ENCODE measurements at regions not wholly inside any gene's neighbourhood (a gene's known extent, or its start where the extent isn't known, plus 50 kb on each side); places are given as distances from the start of the nearest gene placed in this dataset.

DNA sequence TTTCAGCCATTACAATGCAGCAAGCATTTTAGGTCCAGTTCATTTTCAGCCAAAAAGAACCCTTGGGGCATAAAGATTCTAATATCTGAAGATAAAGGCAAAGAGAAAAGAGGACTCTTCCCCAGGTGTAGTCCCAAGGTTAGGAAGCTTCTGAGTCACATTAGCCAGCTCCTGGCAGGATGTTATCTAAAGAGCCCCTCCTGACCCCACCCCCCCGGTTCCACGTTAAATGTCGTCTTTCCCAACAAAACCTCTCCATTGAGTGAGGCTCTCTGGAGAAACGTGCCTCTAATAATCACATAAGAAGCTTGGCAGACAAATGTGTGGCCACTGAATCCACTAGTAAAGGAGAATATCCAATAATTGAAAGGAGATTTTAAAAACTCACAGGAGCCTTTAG lies 267.7 kb downstream of the GALC start:
- Mint-ChIP-seq H3K4me1 (ENCODE audit: low read depth) (no peaks in the 10 kb centered on the region), H3K36me3 (ENCODE audit: low read depth) (no peaks in the 10 kb centered on the region), H3K27ac (no peak overlapping the region), H3K4me3 (no peak overlapping the region), H3K9me3 (no peaks in the 10 kb centered on the region), H3K27me3 (no peaks in the 10 kb centered on the region)

DNA sequence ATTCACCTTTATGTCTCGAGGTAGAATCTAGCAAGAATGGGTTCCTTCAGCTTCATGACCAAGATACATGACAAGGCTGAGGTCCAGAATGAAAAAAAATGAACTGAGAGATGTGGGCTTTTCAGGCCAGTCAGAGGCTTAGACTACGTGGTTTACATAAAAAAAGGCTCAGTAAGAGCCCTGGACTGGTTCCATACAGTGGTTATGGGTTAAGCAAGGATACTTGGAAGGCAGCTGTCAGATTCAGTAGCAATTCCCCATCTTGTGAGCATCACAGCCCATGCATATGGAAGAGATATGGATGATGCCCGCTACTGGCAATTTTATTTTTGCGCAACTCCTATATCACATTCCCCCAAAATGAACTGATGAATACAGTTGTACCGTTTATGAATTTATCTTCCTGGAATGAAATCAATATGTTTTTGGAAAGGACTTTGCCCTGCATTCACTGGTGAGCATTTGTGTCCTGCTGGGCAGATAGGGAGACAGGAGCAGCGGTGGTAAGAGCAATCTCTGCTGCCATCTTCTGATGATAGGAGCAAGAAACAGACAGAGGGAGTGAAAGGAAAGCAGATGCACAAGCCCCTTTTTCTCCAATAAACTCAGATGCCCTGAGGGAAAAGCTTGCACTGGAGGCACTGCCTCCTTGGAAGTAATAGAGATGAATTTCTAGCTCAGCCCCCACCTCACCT lies 280.4 kb downstream of the GALC start:
- no peak overlapping the region for H3K4me3 Mint-ChIP-seq
- no peaks in the 10 kb centered on the region for H3K9me3 Mint-ChIP-seq
- no peaks in the 10 kb centered on the region for H3K36me3 Mint-ChIP-seq (ENCODE audit: low read depth)
- no peaks in the 10 kb centered on the region for H3K4me1 Mint-ChIP-seq (ENCODE audit: low read depth)
- peaks cover 3% of the 10 kb centered on the region for H3K27me3 Mint-ChIP-seq
- no peak overlapping the region for H3K27ac Mint-ChIP-seq

- H3K27me3 Mint-ChIP-seq: no peaks in the 10 kb centered on the region
- H3K36me3 Mint-ChIP-seq (ENCODE audit: low read depth): no peaks in the 10 kb centered on the region
- no peaks in the 10 kb centered on the region for H3K4me1 Mint-ChIP-seq (ENCODE audit: low read depth)
- H3K27ac Mint-ChIP-seq: no peak overlapping the region
- H3K4me3 Mint-ChIP-seq: no peak overlapping the region
- H3K9me3 Mint-ChIP-seq: no peaks in the 10 kb centered on the region
Observed at GRCh38 chr14:87705439-87705896, 287.5 kb downstream of the GALC start.

DNA sequence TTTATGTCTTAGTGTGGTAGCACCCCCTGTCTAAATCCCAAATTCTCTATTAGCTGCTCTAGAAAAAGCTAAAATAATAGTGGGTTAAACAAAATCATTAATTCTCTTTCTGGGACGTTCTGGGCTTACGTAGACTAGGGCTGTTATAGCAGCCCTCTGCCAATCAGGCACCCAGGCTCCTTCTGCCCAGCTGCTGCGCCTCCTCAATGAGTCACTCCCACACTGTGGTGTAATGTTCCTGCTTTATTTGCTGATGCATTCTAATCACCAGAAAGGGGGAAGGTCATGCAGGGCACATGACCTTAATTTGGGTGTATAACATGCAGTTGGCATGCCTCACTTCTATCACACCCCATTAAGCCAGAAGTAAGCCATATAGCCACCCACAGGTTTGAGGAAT lies 294.5 kb downstream of the GALC start:
- H3K4me1 Mint-ChIP-seq (ENCODE audit: low read depth): no peaks in the 10 kb centered on the region
- no peak overlapping the region for H3K27ac Mint-ChIP-seq
- no peak overlapping the region for H3K4me3 Mint-ChIP-seq
- H3K27me3 Mint-ChIP-seq: no peaks in the 10 kb centered on the region
- H3K9me3 Mint-ChIP-seq: no peaks in the 10 kb centered on the region
- no peaks in the 10 kb centered on the region for H3K36me3 Mint-ChIP-seq (ENCODE audit: low read depth)

GRCh38 chr14:87696485-87696884 lies 296.5 kb downstream of the GALC start:
- H3K36me3 Mint-ChIP-seq (ENCODE audit: low read depth): no peaks in the 10 kb centered on the region
- H3K9me3 Mint-ChIP-seq: no peaks in the 10 kb centered on the region
- no peak overlapping the region for H3K4me3 Mint-ChIP-seq
- no peak overlapping the region for H3K27ac Mint-ChIP-seq
- H3K27me3 Mint-ChIP-seq: no peaks in the 10 kb centered on the region
- no peaks in the 10 kb centered on the region for H3K4me1 Mint-ChIP-seq (ENCODE audit: low read depth)

- H3K27ac Mint-ChIP-seq: no peak overlapping the region
- H3K27me3 Mint-ChIP-seq: peaks cover 4% of the 10 kb centered on the region
- no peaks in the 10 kb centered on the region for H3K36me3 Mint-ChIP-seq (ENCODE audit: low read depth)
Observed at GRCh38 chr14:87691042-87691881, 301.7 kb downstream of the GALC start.

DNA sequence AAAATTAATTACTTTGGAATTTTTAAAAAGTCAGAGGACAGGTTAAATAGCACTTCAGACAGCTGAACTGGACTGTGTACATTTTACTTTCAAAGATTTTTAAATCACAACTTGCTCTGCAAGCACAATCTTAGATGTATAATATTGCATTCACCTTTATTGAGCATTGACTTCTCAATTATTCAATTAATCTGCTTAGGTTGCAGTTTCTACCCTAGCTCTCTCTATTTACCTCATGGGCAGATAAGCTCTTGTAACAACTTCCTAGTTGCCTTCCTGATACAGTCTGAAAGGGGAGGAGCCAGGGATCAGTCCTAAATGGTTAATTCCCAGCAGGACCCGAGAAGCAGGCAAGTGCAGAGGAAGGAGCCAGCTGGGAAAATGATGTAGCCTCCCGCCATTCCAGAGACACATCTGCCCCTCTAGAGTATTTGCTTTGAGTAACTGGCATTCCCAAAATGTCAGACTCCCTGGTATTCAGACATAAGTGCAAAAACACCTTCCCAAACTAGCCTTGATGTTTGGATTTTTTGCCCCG lies 302.8 kb downstream of the GALC start:
- H3K4me1 Mint-ChIP-seq (ENCODE audit: low read depth): no peaks in the 10 kb centered on the region
- no peak overlapping the region for H3K27ac Mint-ChIP-seq
- no peaks in the 10 kb centered on the region for H3K9me3 Mint-ChIP-seq
- peaks cover 4% of the 10 kb centered on the region for H3K27me3 Mint-ChIP-seq
- H3K36me3 Mint-ChIP-seq (ENCODE audit: low read depth): no peaks in the 10 kb centered on the region
- H3K4me3 Mint-ChIP-seq: no peak overlapping the region

More at GRCh38 chr14:87691042-87691881, 301.7 kb downstream of the GALC start:
- no peaks in the 10 kb centered on the region for H3K4me1 Mint-ChIP-seq (ENCODE audit: low read depth)
- H3K4me3 Mint-ChIP-seq: no peak overlapping the region
- H3K9me3 Mint-ChIP-seq: no peaks in the 10 kb centered on the region

DNA sequence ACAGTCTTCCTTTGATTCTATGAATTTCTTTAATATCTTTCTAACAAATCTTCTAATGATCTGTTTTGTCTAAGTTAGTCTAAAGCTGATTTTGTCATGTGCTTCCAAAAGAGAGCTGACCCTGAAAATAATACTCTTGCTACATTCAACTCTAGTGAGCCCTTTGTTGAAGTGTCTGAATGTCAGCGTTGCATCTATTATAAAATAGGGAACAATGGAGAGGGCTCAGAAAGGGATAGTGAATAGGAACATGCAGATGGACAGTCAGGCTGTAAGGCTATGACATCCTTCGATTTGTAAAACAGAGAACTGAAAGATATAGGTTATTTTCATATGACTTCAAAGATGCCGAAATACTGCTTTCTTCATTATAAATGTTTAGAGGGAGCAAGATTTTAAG lies 304.5 kb downstream of the GALC start:
- H3K27me3 Mint-ChIP-seq: peaks cover 4% of the 10 kb centered on the region
- no peaks in the 10 kb centered on the region for H3K4me1 Mint-ChIP-seq (ENCODE audit: low read depth)
- no peak overlapping the region for H3K27ac Mint-ChIP-seq
- no peaks in the 10 kb centered on the region for H3K9me3 Mint-ChIP-seq
- H3K4me3 Mint-ChIP-seq: no peak overlapping the region
- H3K36me3 Mint-ChIP-seq (ENCODE audit: low read depth): no peaks in the 10 kb centered on the region

DNA sequence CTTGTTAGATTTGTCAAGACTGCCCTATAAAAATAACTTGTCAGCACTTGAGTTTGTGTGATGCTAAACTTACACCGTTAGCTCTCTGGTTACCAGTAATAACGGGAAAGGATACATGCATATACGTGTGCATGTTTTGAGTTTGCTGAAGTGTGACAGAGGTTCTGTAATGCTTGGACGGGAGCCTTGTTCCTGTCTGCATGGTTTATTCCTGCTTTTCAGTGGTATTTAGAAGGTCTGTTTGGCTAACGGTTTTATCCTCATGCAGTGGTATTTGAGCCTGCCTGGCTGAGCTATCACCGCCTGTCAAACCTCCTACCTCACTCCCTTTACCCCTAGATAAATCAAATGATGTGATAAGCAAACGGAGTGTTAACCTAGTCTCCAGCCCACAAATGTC lies 305.6 kb downstream of the GALC start:
- Mint-ChIP-seq H3K4me3 (no peak overlapping the region), H3K9me3 (no peaks in the 10 kb centered on the region), H3K36me3 (ENCODE audit: low read depth) (no peaks in the 10 kb centered on the region), H3K4me1 (ENCODE audit: low read depth) (no peaks in the 10 kb centered on the region), H3K27ac (no peak overlapping the region), H3K27me3 (peaks cover 4% of the 10 kb centered on the region)

DNA sequence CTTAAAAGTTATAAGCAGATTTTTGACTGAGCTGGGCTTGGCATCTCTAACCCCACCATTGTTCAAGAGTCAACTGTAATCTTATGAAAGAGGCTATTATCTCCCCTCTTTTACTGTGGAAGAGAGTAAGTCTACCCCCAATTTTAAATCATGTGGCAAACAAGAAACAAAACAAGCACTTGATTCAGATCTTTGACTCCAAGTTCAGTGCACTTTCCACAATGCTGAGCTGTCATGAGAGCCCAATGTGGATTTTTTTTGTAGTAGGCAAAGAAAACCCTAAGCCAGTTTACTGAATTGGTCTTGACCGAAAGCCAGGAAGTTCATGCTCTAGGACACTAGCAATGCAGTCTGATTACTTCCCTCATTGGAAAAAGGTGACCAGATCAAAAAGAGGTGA lies 306.2 kb downstream of the GALC start:
- Mint-ChIP-seq H3K27me3 (peaks cover 4% of the 10 kb centered on the region), H3K9me3 (no peaks in the 10 kb centered on the region), H3K36me3 (ENCODE audit: low read depth) (no peaks in the 10 kb centered on the region), H3K4me1 (ENCODE audit: low read depth) (no peaks in the 10 kb centered on the region), H3K27ac (no peak overlapping the region), H3K4me3 (no peak overlapping the region)

DNA sequence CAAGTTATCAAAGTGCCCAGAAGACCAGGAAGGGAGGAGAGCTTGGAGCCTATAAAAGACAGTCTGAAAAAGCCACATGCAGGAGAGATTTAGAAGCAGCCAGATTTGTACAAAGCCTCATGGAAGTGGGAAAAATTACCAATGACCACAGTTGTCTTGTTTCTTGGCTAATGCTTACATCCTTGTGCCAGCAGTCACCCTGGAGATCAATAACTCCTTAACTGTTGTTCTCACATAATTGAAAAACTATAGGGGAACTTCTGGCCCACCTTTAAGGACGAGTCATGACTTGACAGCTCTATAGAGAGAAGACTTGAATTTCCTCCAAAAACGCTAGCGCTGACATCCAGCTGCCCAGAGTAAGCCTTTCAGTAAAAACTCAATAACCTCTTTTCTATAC lies 313.1 kb downstream of the GALC start:
- Mint-ChIP-seq H3K4me3 (no peak overlapping the region), H3K36me3 (ENCODE audit: low read depth) (no peaks in the 10 kb centered on the region), H3K27ac (no peak overlapping the region), H3K9me3 (no peaks in the 10 kb centered on the region), H3K27me3 (no peaks in the 10 kb centered on the region), H3K4me1 (ENCODE audit: low read depth) (no peaks in the 10 kb centered on the region)

DNA sequence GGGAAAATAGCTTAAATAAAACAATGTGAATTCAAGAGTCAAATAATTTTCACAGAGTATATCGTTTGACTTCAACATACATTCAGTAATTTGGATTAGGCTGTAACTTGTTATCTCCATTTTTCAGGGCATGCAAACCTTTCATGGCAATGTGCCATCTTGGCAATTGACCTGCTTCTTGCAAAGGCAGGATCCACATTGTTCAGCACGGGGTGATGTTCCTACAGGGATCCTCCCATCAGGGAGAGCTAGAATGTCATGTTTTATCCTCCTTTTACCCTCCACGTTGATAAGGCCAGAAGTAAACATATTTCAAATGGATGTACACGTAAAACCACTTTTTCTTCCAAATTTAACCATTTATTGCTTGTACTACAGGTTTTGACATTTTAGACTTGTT lies 314.4 kb downstream of the GALC start:
- Mint-ChIP-seq H3K4me1 (ENCODE audit: low read depth) (no peaks in the 10 kb centered on the region), H3K36me3 (ENCODE audit: low read depth) (no peaks in the 10 kb centered on the region), H3K4me3 (no peak overlapping the region), H3K9me3 (no peaks in the 10 kb centered on the region), H3K27me3 (no peaks in the 10 kb centered on the region), H3K27ac (no peak overlapping the region)

- H3K27me3 Mint-ChIP-seq: no peaks in the 10 kb centered on the region
- peaks cover 3% of the 10 kb centered on the region for H3K9me3 Mint-ChIP-seq
- no peak overlapping the region for H3K4me3 Mint-ChIP-seq
- no peaks in the 10 kb centered on the region for H3K36me3 Mint-ChIP-seq (ENCODE audit: low read depth)
- H3K27ac Mint-ChIP-seq: no peak overlapping the region
- no peaks in the 10 kb centered on the region for H3K4me1 Mint-ChIP-seq (ENCODE audit: low read depth)
Observed at GRCh38 chr14:87676814-87677437, 316.1 kb downstream of the GALC start.

DNA sequence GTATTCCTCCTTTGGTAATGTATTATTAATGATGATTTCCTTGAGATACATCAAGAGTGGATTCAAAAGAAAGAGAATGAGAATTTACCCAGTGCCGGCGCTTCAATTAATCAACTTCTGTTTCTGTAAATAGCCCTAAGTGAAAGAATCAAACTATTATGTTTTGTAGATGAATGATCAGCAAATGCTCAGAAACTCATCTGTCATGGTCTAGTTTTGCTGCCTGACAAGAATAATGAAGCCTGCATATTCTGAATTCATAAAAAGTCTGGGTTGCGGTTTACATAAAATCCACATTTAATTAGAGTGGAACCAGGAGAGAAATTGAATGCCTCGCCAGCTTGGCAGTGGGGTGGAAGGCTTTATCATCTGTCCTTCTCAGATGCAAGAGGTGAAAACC lies 325.3 kb downstream of the GALC start:
- no peak overlapping the region for H3K4me3 Mint-ChIP-seq
- H3K36me3 Mint-ChIP-seq (ENCODE audit: low read depth): no peaks in the 10 kb centered on the region
- no peaks in the 10 kb centered on the region for H3K27me3 Mint-ChIP-seq
- H3K27ac Mint-ChIP-seq: no peak overlapping the region
- H3K4me1 Mint-ChIP-seq (ENCODE audit: low read depth): no peaks in the 10 kb centered on the region
- H3K9me3 Mint-ChIP-seq: peaks cover 15% of the 10 kb centered on the region

- no peak overlapping the region for H3K4me3 Mint-ChIP-seq
- H3K9me3 Mint-ChIP-seq: peaks cover 15% of the 10 kb centered on the region
- H3K27me3 Mint-ChIP-seq: no peaks in the 10 kb centered on the region
- H3K36me3 Mint-ChIP-seq (ENCODE audit: low read depth): no peaks in the 10 kb centered on the region
- H3K27ac Mint-ChIP-seq: no peak overlapping the region
- H3K4me1 Mint-ChIP-seq (ENCODE audit: low read depth): no peaks in the 10 kb centered on the region
Observed at GRCh38 chr14:87656315-87656714, 336.7 kb downstream of the GALC start.

Data from stimulated activated naive CD8-positive, alpha-beta T cell treated with anti-CD3 and anti-CD28 coated beads, Interleukin-15, Interleukin-2, amounts not matched to agents 100 ng/mL and 50 ng/mL, for 24 hours (primary cell).